Sigmoid colon (tissue), 4 donors: ENCODE measurements at regions not wholly inside any gene's neighbourhood (a gene's known extent, or its start where the extent isn't known, plus 50 kb on each side); places are given as distances from the start of the nearest gene placed in this dataset.

ENCODE experiments used
- CTCF ChIP-seq, 4 experiments: fragments of 450-650 bp in 3 of 4; fragments of 200-600 bp in 1 of 4; IDR thresholded peaks; one replicate each; pipeline ENCODE4 v1.5.1; 2016 to 2019; ENCODE audit warnings: antibody characterized with exemption in 4 of 4, mild to moderate bottlenecking in 3 of 4, moderate library complexity in 2 of 4
- EP300 ChIP-seq, 4 donors: sonication (generic); formaldehyde crosslinking; IDR thresholded peaks; one replicate each; pipeline ENCODE4 v1.6.1; 2017; ENCODE audit warnings: antibody characterized with exemption in 4 of 4
- POLR2A ChIP-seq, 2 donors: fragments of 450-650 bp; IDR thresholded peaks; one replicate each; pipeline ENCODE4 v1.6.1; 2016; ENCODE audit warnings: antibody characterized with exemption in 2 of 2, mild to moderate bottlenecking in 2 of 2, moderate library complexity in 2 of 2

GRCh38 chr10:125448596-125448995 lies 234.4 kb downstream of the TEX36 start:
- TF ChIP-seq CTCF (IDR thresholded peaks at IDR 0.05) (no peak), POLR2A (IDR thresholded peaks at IDR 0.05) (no peak), EP300 (IDR thresholded peaks at IDR 0.05) (no peak)
